H9 (cell line): ENCODE measurements at regions not wholly inside any gene's neighbourhood (a gene's known extent, or its start where the extent isn't known, plus 50 kb on each side); places are given as distances from the start of the nearest gene placed in this dataset.

Source experiments
- DNase-seq: peaks from one replicate; pipeline ENCODE4 v3.0.0-alpha.2; 2017
- H2AFZ ChIP-seq: one replicate; pipeline ENCODE4 v1.6.1; 2013; ENCODE audit warnings: mild to moderate bottlenecking, low read length, control low read depth, moderate library complexity
- H2AK5ac ChIP-seq: 2 replicates; pipeline ENCODE4 v1.6.1; 2013; ENCODE audit warnings: low read length, control low read depth, mixed read lengths; ENCODE audit not compliant: insufficient read length
- H2BK120ac ChIP-seq: one replicate; pipeline ENCODE4 v1.6.1; 2013; ENCODE audit warnings: low read depth, mild to moderate bottlenecking, low read length, control low read depth, inconsistent platforms; ENCODE audit not compliant: poor library complexity, severe bottlenecking
- H2BK12ac ChIP-seq: 2 replicates; pipeline ENCODE4 v1.6.1; 2013; ENCODE audit warnings: low read length, control low read depth, mixed read lengths, low read depth; ENCODE audit not compliant: insufficient read length
- H2BK15ac ChIP-seq: 2 replicates; pipeline ENCODE4 v1.6.1; 2013; ENCODE audit warnings: low read depth, low read length, control low read depth
- H2BK20ac ChIP-seq: one replicate; pipeline ENCODE4 v1.6.1; 2013; ENCODE audit warnings: low read depth, mild to moderate bottlenecking, low read length, control low read depth, inconsistent platforms; ENCODE audit not compliant: poor library complexity, severe bottlenecking
- H2BK5ac ChIP-seq: 2 replicates; pipeline ENCODE4 v1.6.1; 2013; ENCODE audit warnings: low read length, control low read depth, mixed read lengths; ENCODE audit not compliant: insufficient read length
- H3K14ac ChIP-seq: 2 replicates; pipeline ENCODE4 v1.6.1; 2013; ENCODE audit warnings: low read length, control low read depth; ENCODE audit not compliant: insufficient read depth
- H3K18ac ChIP-seq: 2 replicates; pipeline ENCODE4 v1.6.1; 2013; ENCODE audit warnings: low read depth, mild to moderate bottlenecking, mixed read lengths, low read length, control low read depth; ENCODE audit not compliant: insufficient read length
- H3K23ac ChIP-seq: 2 replicates; pipeline ENCODE4 v1.6.1; 2013; ENCODE audit warnings: low read length, control low read depth, mixed read lengths, low read depth; ENCODE audit not compliant: insufficient read length
- H3K23me2 ChIP-seq: 2 replicates; pipeline ENCODE4 v1.6.1; 2013; ENCODE audit warnings: low read depth, mild to moderate bottlenecking, mixed read lengths, low read length, control low read depth; ENCODE audit not compliant: insufficient read length, poor library complexity, severe bottlenecking
- H3K27ac ChIP-seq: 2 replicates; pipeline ENCODE4 v1.5.1; 2013; ENCODE audit warnings: low read length, control low read depth, mixed read lengths, low read depth; ENCODE audit not compliant: insufficient read length
- H3K27me3 ChIP-seq: 2 replicates; pipeline ENCODE4 v1.6.1; 2013; ENCODE audit warnings: low read length, control low read depth, inconsistent platforms; ENCODE audit not compliant: insufficient read depth
- H3K4ac ChIP-seq: 2 replicates; pipeline ENCODE4 v1.6.1; 2013; ENCODE audit warnings: low read depth, mild to moderate bottlenecking, control low read depth, inconsistent platforms, low read length, moderate library complexity
- H3K4me1 ChIP-seq: 2 replicates; pipeline ENCODE4 v1.6.1; 2013; ENCODE audit warnings: low read length, control low read depth, inconsistent platforms; ENCODE audit not compliant: insufficient read depth
- H3K4me2 ChIP-seq: 2 replicates; pipeline ENCODE4 v1.6.1; 2013; ENCODE audit warnings: low read length, control low read depth, mixed read lengths; ENCODE audit not compliant: insufficient read length, insufficient read depth
- H3K56ac ChIP-seq: 2 replicates; pipeline ENCODE4 v1.6.1; 2013; ENCODE audit warnings: low read depth, mild to moderate bottlenecking, mixed read lengths, low read length, control low read depth; ENCODE audit not compliant: insufficient read length
- H3K79me1 ChIP-seq: 2 replicates; pipeline ENCODE4 v1.6.1; 2013; ENCODE audit warnings: low read depth, mild to moderate bottlenecking, moderate library complexity, low read length, control low read depth, inconsistent platforms; ENCODE audit not compliant: insufficient read depth, poor library complexity, severe bottlenecking
- H3K79me2 ChIP-seq: 2 replicates; pipeline ENCODE4 v1.6.1; 2013; ENCODE audit warnings: low read length, control low read depth, inconsistent platforms; ENCODE audit not compliant: insufficient read depth
- H3K9ac ChIP-seq: 2 replicates; pipeline ENCODE4 v1.6.1; 2013; ENCODE audit warnings: low read length, control low read depth, mixed read lengths; ENCODE audit not compliant: insufficient read length; ENCODE audit errors: extremely low read depth
- H3K9me3 ChIP-seq: one replicate; pipeline ENCODE4 v1.6.1; 2013; ENCODE audit warnings: low read depth, low read length, inconsistent platforms; ENCODE audit not compliant: control insufficient read depth
- H3T11ph ChIP-seq: one replicate; pipeline ENCODE4 v1.6.1; 2013; ENCODE audit warnings: mild to moderate bottlenecking, low read length, control low read depth, inconsistent platforms
- H4K20me1 ChIP-seq: one replicate; pipeline ENCODE4 v1.6.1; 2013; ENCODE audit not compliant: control insufficient read depth, insufficient read length, insufficient read depth
- H4K5ac ChIP-seq: 2 replicates; pipeline ENCODE4 v1.6.1; 2013; ENCODE audit warnings: low read depth, mild to moderate bottlenecking, mixed read lengths, low read length, control low read depth; ENCODE audit not compliant: insufficient read length
- H4K8ac ChIP-seq: replicated peaks from 2 replicates; pipeline ENCODE4 v1.6.1; 2013; ENCODE audit warnings: low read length, control low read depth, mixed read lengths, low read depth; ENCODE audit not compliant: insufficient read length
- H4K91ac ChIP-seq: 2 replicates; pipeline ENCODE4 v1.6.1; 2013; ENCODE audit warnings: low read depth, mild to moderate bottlenecking, moderate library complexity, mixed read lengths, low read length, control low read depth; ENCODE audit not compliant: insufficient read length
- H3K27ac Mint-ChIP-seq, 3 experiments: 2 replicates in 2 of 3; 3 replicates in 1 of 3; pipeline ENCODE4 v1.8.0; 2020 to 2021; ENCODE audit warnings: mixed read lengths in 3 of 3, mild to moderate bottlenecking in 1 of 3, moderate library complexity in 1 of 3
- H3K27me3 Mint-ChIP-seq: 2 replicates; pipeline ENCODE4 v1.8.0; 2021; ENCODE audit warnings: low read depth, mild to moderate bottlenecking, moderate library complexity, mixed read lengths
- H3K36me3 Mint-ChIP-seq, 3 experiments: 2 replicates in 2 of 3; 3 replicates in 1 of 3; pipeline ENCODE4 v1.8.0; 2020 to 2021; ENCODE audit warnings: low read depth in 3 of 3, mixed read lengths in 3 of 3; ENCODE audit not compliant: insufficient read depth in 1 of 3
- H3K4me1 Mint-ChIP-seq, 2 experiments: 2 replicates each; pipeline ENCODE4 v1.8.0; 2020; ENCODE audit warnings: mixed read lengths in 2 of 2
- H3K4me3 Mint-ChIP-seq, 2 experiments: 2 replicates in 1 of 2; 3 replicates in 1 of 2; pipeline ENCODE4 v1.8.0; 2020 to 2021; ENCODE audit warnings: mild to moderate bottlenecking in 2 of 2, mixed read lengths in 2 of 2, moderate library complexity in 1 of 2
- H3K9me3 Mint-ChIP-seq, 2 experiments: 2 replicates in 1 of 2; 3 replicates in 1 of 2; pipeline ENCODE4 v1.8.0; 2020; ENCODE audit warnings: mild to moderate bottlenecking in 2 of 2, mixed read lengths in 2 of 2, moderate library complexity in 1 of 2
- CTCF ChIP-seq: fragments of 200-600 bp; sonication (generic); conservative IDR thresholded peaks from 3 replicates; pipeline ENCODE4 v1.8.0; 2021; ENCODE audit warnings: antibody characterized with exemption, mild to moderate bottlenecking
- WGBS: extraction: QIAGEN DNeasy Blood & Tissue Kit; methylation state at CpG from one replicate; pipeline ENCODE4 v1.1.7; 2013; ENCODE audit warnings: missing lambda C conversion rate, low lambda C conversion rate, mixed read lengths; ENCODE audit not compliant: insufficient read length; ENCODE audit errors: extremely low coverage; 5-methylcytosine and 5-hydroxymethylcytosine counted together

GRCh38 chr5:81849770-81850367, 99.0 kb upstream of the SSBP2 start:
- H3K9me3 Mint-ChIP-seq = no peaks in the 10 kb centered on the region

More at GRCh38 chr5:81849770-81850367, 99.0 kb upstream of the SSBP2 start:
- H4K8ac ChIP-seq = no peak overlapping the region
- H2AK5ac ChIP-seq = no peak overlapping the region
- H3K9me3 ChIP-seq = no peaks in the 10 kb centered on the region
- no peak overlapping the region for H2BK15ac ChIP-seq
- no peak overlapping the region for H2BK120ac ChIP-seq
- H3K23me2 ChIP-seq = peaks cover 12% of the 10 kb centered on the region
- no peak overlapping the region for H2BK12ac ChIP-seq
- Mint-ChIP-seq H3K27me3 (no peaks in the 10 kb centered on the region), H3K27ac (peak overlapping the region; percentile 92 to 99 (median 99); a peak in 6 of 7 replicates), H3K36me3 (no peaks in the 10 kb centered on the region), H3K4me1 (peaks cover 65 to 67% of the 10 kb centered on the region in 2 experiments), H3K4me3 (peak overlapping the region in 1 of 2 experiments; percentile 35; a peak in 1 of 5 replicates)
- no peak overlapping the region for H3K23ac ChIP-seq
- peaks cover 15% of the 10 kb centered on the region for H3K4me1 ChIP-seq
- no peak overlapping the region for H3K56ac ChIP-seq
- H4K5ac ChIP-seq = no peak overlapping the region
- no peak overlapping the region for H2BK20ac ChIP-seq
- no peak overlapping the region for H3K9ac ChIP-seq
- no peak overlapping the region for H2BK5ac ChIP-seq
- no peak overlapping the region for H3K4me2 ChIP-seq
- H4K20me1 ChIP-seq = no peaks in the 10 kb centered on the region
- no peak for TF ChIP-seq CTCF
- no peak overlapping the region for H3K14ac ChIP-seq
- H3K4ac ChIP-seq = no peak overlapping the region
- H3K27me3 ChIP-seq = no peaks in the 10 kb centered on the region
- no peak overlapping the region for H4K91ac ChIP-seq
- no peak for DNase-seq
- H3K79me2 ChIP-seq = no peaks in the 10 kb centered on the region
- no peak overlapping the region for H3K27ac ChIP-seq
- H3K18ac ChIP-seq = no peak overlapping the region
- no peak overlapping the region for H3T11ph ChIP-seq
- WGBS = no CpG with 5 or more reads among the region's 4 CpGs
- H3K79me1 ChIP-seq = no peaks in the 10 kb centered on the region
- no peak overlapping the region for H2AFZ ChIP-seq
